ENCODE measurements at regions not wholly inside any gene's neighbourhood (a gene's known extent, or its start where the extent isn't known, plus 50 kb on each side); places are given as distances from the start of the nearest gene placed in this dataset.

DNA sequence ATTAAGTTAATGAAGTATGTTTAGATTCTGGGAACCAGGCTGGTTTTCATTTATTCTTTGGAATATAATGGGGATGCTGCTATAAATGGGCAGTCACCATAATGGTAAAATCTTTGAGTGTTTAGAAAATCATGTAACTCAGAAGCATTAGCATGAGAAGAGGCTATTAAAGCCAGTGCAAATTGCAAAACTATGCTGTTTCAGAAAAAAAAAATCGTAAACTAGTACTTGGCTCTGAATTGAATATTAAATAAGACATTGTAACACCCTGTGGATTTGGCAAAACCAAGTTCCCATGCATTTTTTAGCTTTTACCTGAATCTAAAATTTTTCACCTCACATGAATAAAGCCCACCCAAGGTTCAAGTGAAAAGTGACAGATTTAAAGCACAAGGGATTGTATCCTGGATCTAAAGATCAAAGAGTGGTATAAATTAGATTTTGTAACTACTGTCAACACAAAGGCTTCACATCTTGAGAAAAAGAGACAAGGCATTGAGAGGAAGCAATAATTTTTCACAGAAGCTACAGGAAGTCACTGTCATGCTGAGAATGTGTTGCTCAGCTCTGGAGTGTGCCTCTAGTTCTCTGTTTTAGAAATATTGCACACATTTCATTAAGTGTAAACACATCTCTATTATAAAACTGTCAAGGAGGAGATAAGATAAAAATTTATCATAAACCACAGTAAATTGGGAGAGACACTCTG is 142.2 kb downstream of the ABCA8 start:
- Histone ChIP-seq H3K4me1 (ENCODE audit: insufficient read depth, low read length) (no peaks in the 10 kb centered on the region), H3K36me3 (ENCODE audit: insufficient read depth, low read length) (no peaks in the 10 kb centered on the region), H3K9ac (ENCODE audit: low read depth, low read length) (no peak overlapping the region), H3K9me3 (ENCODE audit: control insufficient read depth, insufficient read depth, low read length) (0 out of 2 replicates have a peak, but pooled peaks cover 5% of the 10 kb centered on the region)

DNA sequence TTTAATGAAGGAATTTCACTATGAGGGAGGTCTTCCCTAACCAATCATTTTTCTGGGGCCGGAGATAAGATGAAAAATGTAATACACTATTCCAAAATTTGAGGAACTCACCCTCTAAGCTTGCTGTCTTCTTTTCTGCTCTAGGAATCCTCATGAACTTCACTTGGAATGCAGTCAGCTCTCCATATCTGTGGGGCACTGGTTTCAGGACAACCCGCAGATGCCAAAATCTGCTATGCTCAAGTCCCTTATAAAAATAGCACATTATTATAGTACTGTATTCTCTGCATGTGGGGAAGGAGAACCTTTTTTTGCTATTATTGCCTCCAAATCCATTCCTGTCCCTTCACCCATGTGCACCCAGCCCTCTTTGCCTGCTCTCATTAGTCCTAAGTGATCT is 146.0 kb downstream of the ABCA8 start:
- Histone ChIP-seq H3K36me3 (ENCODE audit: insufficient read depth, low read length) (no peaks in the 10 kb centered on the region), H3K9ac (ENCODE audit: low read depth, low read length) (no peak overlapping the region), H3K9me3 (ENCODE audit: control insufficient read depth, insufficient read depth, low read length) (0 out of 2 replicates have a peak, but pooled peaks cover 5% of the 10 kb centered on the region), H3K4me1 (ENCODE audit: insufficient read depth, low read length) (no peaks in the 10 kb centered on the region)

DNA sequence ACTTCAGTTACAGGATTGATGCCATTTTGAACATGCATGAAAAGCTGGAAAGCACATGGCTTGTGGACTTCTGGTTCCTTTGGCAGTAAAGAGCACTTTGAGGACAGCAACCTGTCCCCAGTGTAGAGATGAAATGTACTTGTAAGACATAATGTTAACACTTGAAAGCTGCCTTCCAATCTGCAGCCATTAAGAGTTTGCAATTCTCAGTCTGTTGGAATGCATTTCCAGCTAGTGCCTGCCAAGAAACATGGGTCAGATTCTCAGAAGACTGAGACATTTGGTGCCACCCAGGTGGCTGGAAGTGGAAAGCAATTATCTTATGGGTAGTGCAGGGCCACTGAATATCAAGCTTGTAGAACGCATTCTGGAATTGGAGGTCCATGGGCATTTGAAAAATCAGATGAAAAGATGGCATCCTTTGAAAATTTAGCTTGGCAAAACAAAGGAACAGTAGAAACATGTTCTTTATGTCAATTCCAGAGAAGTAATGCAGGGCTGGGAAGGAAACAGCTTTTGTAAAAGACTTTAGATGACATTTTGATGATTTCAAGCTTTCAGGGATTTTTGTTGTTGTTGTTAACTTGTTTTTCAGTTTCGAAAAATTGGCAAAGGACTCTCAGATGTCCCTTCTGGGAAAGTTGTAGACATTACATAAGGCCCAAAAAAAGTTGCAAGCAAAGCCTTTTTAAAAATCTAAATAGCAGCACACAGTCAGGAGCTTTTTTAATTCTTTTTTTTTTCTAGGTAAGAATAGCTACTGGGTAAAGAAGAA is 147.0 kb downstream of the ABCA8 start:
- Histone ChIP-seq H3K36me3 (ENCODE audit: insufficient read depth, low read length) (no peaks in the 10 kb centered on the region), H3K9ac (ENCODE audit: low read depth, low read length) (no peak overlapping the region), H3K9me3 (ENCODE audit: control insufficient read depth, insufficient read depth, low read length) (0 out of 2 replicates have a peak, but pooled peaks cover 5% of the 10 kb centered on the region), H3K4me1 (ENCODE audit: insufficient read depth, low read length) (no peaks in the 10 kb centered on the region)

DNA sequence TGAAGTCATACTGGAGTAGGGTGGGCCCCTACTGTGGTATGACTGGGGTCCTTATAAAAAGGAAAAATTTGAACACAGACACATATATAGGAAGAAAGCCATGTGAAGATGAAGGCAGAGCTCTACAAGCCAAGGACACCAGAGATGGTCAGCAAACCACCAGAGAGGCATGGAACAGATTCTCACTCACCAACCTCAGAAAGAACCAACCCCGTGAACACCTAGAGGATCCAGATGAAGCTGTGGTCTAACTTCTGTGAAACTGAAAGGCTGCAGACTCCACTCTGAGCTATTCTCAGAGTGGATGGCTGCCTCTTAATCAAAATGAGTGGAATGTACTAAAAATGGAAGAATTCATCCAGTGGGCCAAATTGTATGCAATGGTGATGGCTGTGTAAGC is 149.6 kb downstream of the ABCA8 start:
- no peak overlapping the region for H3K9ac ChIP-seq (ENCODE audit: low read depth, low read length)
- H3K9me3 ChIP-seq (ENCODE audit: control insufficient read depth, insufficient read depth, low read length), result no peaks in the 10 kb centered on the region
- H3K4me1 ChIP-seq (ENCODE audit: insufficient read depth, low read length), result no peaks in the 10 kb centered on the region
- H3K36me3 ChIP-seq (ENCODE audit: insufficient read depth, low read length), result no peaks in the 10 kb centered on the region

DNA sequence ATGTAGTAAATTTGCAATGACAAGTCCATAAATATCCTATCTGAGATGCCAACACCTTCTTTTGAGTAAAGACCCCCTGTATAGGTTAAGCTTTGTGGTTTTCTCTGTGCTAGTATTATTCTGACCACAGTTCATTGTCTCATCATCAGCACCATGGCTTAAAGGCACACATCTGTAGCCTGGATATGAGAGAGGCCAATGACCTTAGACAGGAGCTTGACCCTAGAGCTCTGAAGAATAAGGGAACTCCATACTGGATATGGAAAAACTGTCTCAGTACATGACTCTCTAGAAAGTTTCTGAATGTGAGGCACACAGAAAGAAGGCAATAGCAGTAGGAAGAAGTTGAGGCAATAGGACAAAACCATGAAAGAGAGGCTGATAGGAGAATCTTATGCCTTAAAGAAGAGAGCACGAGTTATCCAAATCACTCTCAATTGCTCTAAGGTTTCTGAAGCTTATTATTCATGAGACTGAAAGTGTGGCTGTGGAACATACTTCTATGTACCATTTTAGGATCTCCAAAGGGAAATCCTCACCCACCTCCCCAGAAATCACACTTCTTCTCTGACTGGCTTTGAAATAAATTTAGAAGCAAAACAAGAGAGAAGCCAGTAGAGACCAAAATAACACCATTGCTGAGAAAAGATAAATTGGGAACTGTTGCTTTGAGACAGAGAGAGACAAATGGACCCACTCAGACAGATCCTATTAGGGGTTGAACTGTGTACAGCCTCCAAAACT is 150.2 kb downstream of the ABCA8 start:
- Histone ChIP-seq H3K36me3 (ENCODE audit: insufficient read depth, low read length) (no peaks in the 10 kb centered on the region), H3K9ac (ENCODE audit: low read depth, low read length) (no peak overlapping the region), H3K9me3 (ENCODE audit: control insufficient read depth, insufficient read depth, low read length) (no peaks in the 10 kb centered on the region), H3K4me1 (ENCODE audit: insufficient read depth, low read length) (no peaks in the 10 kb centered on the region)

DNA sequence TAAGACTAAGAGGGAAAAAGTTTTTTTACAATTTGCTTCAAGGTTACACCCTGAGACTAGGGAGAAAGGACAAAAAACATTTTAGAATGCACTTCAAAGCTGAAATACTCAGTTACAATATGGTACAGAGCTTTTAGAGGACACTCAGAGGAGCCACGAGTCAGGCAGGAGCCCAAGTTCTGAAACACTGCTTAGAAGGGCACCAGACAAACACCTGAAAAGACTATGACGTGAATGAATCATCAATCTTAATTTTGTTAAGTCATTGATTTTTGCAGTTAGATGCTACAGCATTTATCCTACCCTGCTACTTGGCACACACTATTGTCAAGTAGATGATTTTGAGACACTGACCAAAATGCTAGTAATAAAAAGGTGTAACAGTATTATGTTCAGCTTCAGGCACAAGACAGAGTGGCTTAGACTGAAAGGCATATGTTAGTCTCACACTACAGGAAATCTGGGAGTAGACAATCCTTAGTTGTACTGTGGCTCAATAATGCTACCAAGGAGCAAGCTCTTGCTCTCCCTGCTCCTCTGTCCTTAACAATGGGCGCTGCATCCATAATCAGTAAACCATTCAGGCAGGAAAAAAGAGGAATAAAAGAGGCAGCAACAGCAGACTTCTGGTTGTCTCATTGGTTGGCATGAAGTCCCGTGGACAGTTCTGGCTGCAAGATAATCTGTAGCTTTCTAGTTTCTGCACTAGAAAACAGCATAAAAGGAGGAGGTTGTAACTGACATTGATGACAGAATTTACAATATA is 151.8 kb downstream of the ABCA8 start:
- no peaks in the 10 kb centered on the region for H3K4me1 ChIP-seq (ENCODE audit: insufficient read depth, low read length)
- no peaks in the 10 kb centered on the region for H3K36me3 ChIP-seq (ENCODE audit: insufficient read depth, low read length)
- no peaks in the 10 kb centered on the region for H3K9me3 ChIP-seq (ENCODE audit: control insufficient read depth, insufficient read depth, low read length)
- no peak overlapping the region for H3K9ac ChIP-seq (ENCODE audit: low read depth, low read length)

DNA sequence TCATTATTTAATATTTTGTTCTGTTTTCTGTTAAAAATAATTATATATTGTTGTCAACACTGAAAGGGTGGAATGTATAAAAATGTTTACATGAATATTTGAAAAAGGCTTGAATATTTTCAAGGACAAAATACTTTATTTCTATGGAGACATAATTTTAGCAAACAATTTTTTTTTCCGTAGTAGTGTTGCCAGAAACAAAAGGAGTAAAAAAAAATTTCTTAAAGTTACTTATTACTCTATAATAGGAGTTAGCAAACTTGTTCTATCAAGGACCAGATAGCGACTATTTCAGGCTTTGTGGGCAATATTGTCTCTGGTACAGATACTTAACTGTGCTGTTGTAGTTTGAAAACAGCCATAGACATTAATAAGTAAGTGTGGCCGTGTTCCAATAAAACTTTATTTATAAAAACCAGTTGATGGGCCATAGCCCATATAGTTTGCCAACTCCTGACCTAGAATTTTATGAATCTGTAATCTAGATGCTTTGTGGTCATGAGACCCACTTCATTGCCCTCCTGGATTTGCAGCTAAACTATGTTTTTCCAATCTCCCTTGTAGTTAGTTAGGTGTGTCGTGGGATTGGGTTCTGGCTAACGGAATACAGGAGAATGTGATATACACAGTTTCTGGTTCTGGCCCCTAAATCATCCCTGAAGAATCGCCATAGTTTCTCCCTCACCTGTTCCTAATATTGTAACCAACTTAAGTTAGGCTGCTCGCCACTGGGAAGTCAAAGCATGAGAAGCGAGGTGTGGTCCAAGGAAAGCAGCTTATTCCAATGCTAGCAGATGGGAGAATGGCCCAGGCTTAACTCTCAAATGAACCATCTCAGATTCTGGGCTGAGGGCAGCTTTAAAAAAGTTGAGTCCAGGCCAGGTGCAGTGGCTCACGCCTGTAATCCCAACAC is 153.6 kb downstream of the ABCA8 start:
- Histone ChIP-seq H3K36me3 (ENCODE audit: insufficient read depth, low read length) (no peaks in the 10 kb centered on the region), H3K4me1 (ENCODE audit: insufficient read depth, low read length) (no peaks in the 10 kb centered on the region), H3K9me3 (ENCODE audit: control insufficient read depth, insufficient read depth, low read length) (no peaks in the 10 kb centered on the region), H3K9ac (ENCODE audit: low read depth, low read length) (no peak overlapping the region)

DNA sequence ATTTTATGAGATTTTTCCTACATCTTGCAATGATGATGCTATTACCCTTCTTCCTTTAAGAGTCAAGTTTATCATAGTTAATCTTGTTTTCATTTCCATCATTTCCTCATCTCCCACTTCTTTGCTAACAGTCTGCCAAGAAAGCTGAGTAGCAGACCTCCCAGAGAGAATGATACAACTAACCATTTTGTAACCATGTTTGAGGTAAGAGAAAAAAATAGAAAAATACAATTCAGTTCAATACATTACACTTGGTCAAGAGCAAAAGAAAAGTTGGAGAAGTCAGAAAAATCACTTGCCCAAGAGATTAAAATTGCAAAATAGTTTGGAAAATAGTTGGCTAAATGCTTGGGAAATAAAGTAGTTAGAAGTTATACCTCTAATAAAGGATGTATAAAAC is 154.4 kb downstream of the ABCA8 start:
- Histone ChIP-seq H3K36me3 (ENCODE audit: insufficient read depth, low read length) (no peaks in the 10 kb centered on the region), H3K9me3 (ENCODE audit: control insufficient read depth, insufficient read depth, low read length) (no peaks in the 10 kb centered on the region), H3K9ac (ENCODE audit: low read depth, low read length) (no peak overlapping the region), H3K4me1 (ENCODE audit: insufficient read depth, low read length) (no peaks in the 10 kb centered on the region)

DNA sequence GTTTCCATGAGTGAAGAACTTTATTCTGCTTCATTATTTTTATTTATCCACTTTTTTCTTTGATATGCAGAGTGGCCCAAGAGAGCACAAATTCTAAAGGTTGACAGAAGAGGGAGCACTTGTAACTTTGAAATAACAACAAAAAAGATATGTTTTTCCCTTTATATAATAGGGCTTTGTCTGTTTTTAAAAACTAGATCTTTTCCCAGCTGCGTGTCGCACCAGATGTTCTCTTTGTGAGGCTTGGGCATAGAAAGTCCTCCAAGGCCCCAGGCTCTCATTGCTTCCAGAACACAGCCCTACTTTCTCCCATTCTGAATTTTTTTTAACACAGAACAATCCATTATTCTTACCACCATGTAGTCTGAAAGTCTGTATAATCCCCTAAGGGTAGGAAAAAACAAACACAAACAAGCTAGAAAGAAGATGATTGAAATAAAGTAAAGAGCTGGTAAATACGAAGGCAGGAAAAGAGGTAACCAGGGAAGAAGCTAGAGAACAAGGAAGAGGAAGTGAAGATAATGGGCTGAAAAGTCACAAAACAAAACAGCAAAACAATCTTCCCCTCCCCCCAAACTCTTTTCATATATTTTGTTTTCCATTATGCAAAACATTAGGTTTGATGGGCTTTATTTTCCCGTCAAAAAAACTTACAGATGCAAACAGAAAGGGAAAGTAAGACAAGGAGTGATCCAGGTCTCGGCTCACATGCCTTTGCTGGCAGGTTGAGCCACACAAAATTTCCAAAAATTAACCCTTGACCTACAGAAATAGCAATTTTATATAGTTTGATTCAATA is 160.4 kb downstream of the ABCA8 start:
- Histone ChIP-seq H3K4me1 (ENCODE audit: insufficient read depth, low read length) (peaks cover 16% of the 10 kb centered on the region), H3K9ac (ENCODE audit: low read depth, low read length) (no peak overlapping the region), H3K9me3 (ENCODE audit: control insufficient read depth, insufficient read depth, low read length) (no peaks in the 10 kb centered on the region)

DNA sequence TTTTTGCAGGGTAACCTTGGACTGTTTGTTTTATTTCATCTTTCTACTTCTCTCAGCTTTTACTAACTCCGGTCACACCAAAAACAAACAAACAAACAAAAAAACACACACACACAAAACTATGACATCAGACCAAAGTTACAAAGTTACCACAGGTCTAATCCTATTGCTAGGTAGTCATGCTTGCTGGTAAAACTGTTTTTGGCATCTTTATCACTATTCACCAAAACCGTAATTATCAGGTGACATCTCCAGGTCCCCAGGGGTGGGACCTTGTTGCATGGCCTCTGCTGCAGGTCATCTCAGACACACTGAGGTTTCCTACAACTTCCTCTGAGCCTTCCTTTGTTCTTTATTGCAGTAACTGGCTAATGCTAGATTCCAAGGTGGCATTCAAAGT is 162.3 kb downstream of the ABCA8 start:
- H3K9me3 ChIP-seq (ENCODE audit: control insufficient read depth, insufficient read depth, low read length), result no peaks in the 10 kb centered on the region
- H3K36me3 ChIP-seq (ENCODE audit: insufficient read depth, low read length), result no peaks in the 10 kb centered on the region
- peaks cover 16% of the 10 kb centered on the region for H3K4me1 ChIP-seq (ENCODE audit: insufficient read depth, low read length)
- no peak overlapping the region for H3K9ac ChIP-seq (ENCODE audit: low read depth, low read length)

More for the DNA sequence above, 160.4 kb downstream of the ABCA8 start:
- no peaks in the 10 kb centered on the region for H3K36me3 ChIP-seq (ENCODE audit: insufficient read depth, low read length)

DNA sequence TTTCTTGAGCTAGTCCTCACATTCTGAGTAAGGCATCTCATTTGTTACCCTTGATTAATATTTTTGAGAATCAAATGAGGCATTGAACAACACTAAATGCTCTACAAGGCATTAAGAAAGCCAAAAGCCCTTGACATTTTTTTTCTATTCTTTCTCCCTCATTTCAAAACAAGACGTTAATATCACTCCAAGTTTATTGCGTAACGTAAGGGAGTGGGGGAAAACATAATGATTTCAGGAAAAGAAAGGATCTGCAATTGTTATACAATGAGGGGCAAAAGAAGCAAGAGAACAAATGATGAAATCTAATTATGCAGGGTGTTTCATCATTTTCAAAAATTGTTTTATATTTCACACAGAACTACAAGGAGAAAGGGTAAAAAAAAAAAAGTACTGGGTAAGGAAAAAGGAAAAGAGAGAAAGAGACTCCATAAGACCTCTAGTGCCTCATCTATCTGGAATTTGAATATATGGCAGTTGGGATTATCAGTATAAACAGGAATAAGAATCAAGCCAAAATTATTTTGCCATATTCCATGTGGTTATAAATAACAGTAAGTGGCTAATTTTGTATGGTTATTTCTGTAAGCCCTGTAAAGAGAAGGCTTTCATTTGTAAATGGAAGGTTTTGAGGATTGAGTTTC is 163.0 kb downstream of the ABCA8 start:
- H3K9me3 ChIP-seq (ENCODE audit: control insufficient read depth, insufficient read depth, low read length), result no peaks in the 10 kb centered on the region
- peaks cover 16% of the 10 kb centered on the region for H3K4me1 ChIP-seq (ENCODE audit: insufficient read depth, low read length)
- H3K9ac ChIP-seq (ENCODE audit: low read depth, low read length), result no peak overlapping the region
- no peaks in the 10 kb centered on the region for H3K36me3 ChIP-seq (ENCODE audit: insufficient read depth, low read length)

DNA sequence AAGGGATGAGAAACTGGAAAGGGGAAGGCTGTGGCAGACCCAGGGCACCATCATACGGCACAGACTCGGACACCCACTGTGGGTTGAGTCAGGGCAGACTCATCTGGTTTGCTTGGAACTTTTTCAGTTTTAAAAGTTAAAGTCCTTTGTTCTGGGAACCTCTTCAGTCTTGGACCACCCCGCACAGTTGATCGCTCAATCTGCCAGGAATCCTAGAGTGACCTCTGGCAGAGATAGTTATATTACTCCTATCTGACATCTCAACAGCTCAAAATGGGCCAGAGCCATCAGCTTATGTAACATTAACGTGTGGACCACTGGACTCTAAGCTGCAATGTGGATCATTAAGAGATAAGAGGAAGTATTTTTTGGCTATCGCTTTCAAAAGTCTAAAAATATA is 164.3 kb downstream of the ABCA8 start:
- H3K9ac ChIP-seq (ENCODE audit: low read depth, low read length), result no peak overlapping the region

More for the DNA sequence above, 164.3 kb downstream of the ABCA8 start:
- Histone ChIP-seq H3K9me3 (ENCODE audit: control insufficient read depth, insufficient read depth, low read length) (no peaks in the 10 kb centered on the region), H3K36me3 (ENCODE audit: insufficient read depth, low read length) (no peaks in the 10 kb centered on the region), H3K4me1 (ENCODE audit: insufficient read depth, low read length) (peaks cover 16% of the 10 kb centered on the region)
